Retina (tissue), 1 donor: ENCODE measurements at regions not wholly inside any gene's neighbourhood (a gene's known extent, or its start where the extent isn't known, plus 50 kb on each side); places are given as distances from the start of the nearest gene placed in this dataset.
"Not testable (repeated sequence)": the region's sequence is repeated elsewhere in the genome, so short reads cannot be mapped to it uniquely, and the experiment has no call there.

Source experiments
- DNase-seq: peaks from one replicate; pipeline ENCODE4 v3.0.0-alpha.2; 2016

- DNase-seq: no peak
Measured at GRCh38 chr14:99006276-99006675, 265.7 kb downstream of the BCL11B start.

- no peak for DNase-seq
Measured at GRCh38 chr14:99007795-99008194, 264.2 kb downstream of the BCL11B start.

- no peak for DNase-seq
Measured at GRCh38 chr14:99009871-99010270, 262.1 kb downstream of the BCL11B start.

GRCh38 chr14:99011385-99011784, 260.6 kb downstream of the BCL11B start:
- DNase-seq: no peak

GRCh38 chr14:99012703-99013102, 259.3 kb downstream of the BCL11B start:
- DNase-seq: no peak

- DNase-seq: peak; percentile 36
Measured at GRCh38 chr14:99015833-99016232, 256.2 kb downstream of the BCL11B start.

- DNase-seq: no peak
Measured at GRCh38 chr14:99023371-99023770, 248.6 kb downstream of the BCL11B start.

GRCh38 chr14:99024926-99025325, 247.1 kb downstream of the BCL11B start:
- no peak for DNase-seq

- DNase-seq: no peak
Measured at GRCh38 chr14:99025418-99025817, 246.6 kb downstream of the BCL11B start.

- no peak for DNase-seq
Measured at GRCh38 chr14:99026471-99026870, 245.5 kb downstream of the BCL11B start.

- no peak for DNase-seq
Measured at GRCh38 chr14:99028041-99028440, 244.0 kb downstream of the BCL11B start.

GRCh38 chr14:99028521-99028920, 243.5 kb downstream of the BCL11B start:
- DNase-seq: no peak

GRCh38 chr14:99029145-99029915, 242.7 kb downstream of the BCL11B start:
- no peak for DNase-seq

GRCh38 chr14:99029916-99030305, 242.1 kb downstream of the BCL11B start:
- no peak for DNase-seq

- no peak for DNase-seq
Measured at GRCh38 chr14:99030454-99030853, 241.5 kb downstream of the BCL11B start.

GRCh38 chr14:99032759-99033158, 239.2 kb downstream of the BCL11B start:
- no peak for DNase-seq

- DNase-seq: no peak
Measured at GRCh38 chr14:99033951-99034350, 238.0 kb downstream of the BCL11B start.

- DNase-seq: no peak
Measured at GRCh38 chr14:99034711-99035171, 237.3 kb downstream of the BCL11B start.

- DNase-seq: no peak
Measured at GRCh38 chr14:99035268-99035667, 236.7 kb downstream of the BCL11B start.

- DNase-seq: peak; percentile 74
Measured at GRCh38 chr14:99035712-99036610, 236.0 kb downstream of the BCL11B start.

GRCh38 chr14:99036611-99037293, 235.2 kb downstream of the BCL11B start:
- no peak for DNase-seq

- DNase-seq: not testable (repeated sequence)
Measured at GRCh38 chr14:99037326-99037725, 234.7 kb downstream of the BCL11B start.

- no peak for DNase-seq
Measured at GRCh38 chr14:99037777-99038430, 234.1 kb downstream of the BCL11B start.
